CD1c-positive myeloid dendritic cell (primary cell): ENCODE measurements at regions not wholly inside any gene's neighbourhood (a gene's known extent, or its start where the extent isn't known, plus 50 kb on each side); places are given as distances from the start of the nearest gene placed in this dataset.
"Not testable (repeated sequence)": the region's sequence is repeated elsewhere in the genome, so short reads cannot be mapped to it uniquely, and the experiment has no call there.

ENCODE experiments used
- DNase-seq: peaks from one replicate; pipeline ENCODE4 v3.0.0-alpha.2; 2016; ENCODE audit errors: extremely low spot score

GRCh38 chrX:2572740-2573139 is 72.0 kb upstream of the DHRSX start:
- DNase-seq = no peak

GRCh38 chrX:2568125-2568524 is 67.3 kb upstream of the DHRSX start:
- no peak for DNase-seq

- no peak for DNase-seq
Observed at GRCh38 chrX:2566055-2566454, 65.3 kb upstream of the DHRSX start.

GRCh38 chrX:2561456-2561855 is 60.7 kb upstream of the DHRSX start:
- DNase-seq = no peak

- no peak for DNase-seq
Observed at GRCh38 chrX:2559124-2559523, 58.3 kb upstream of the DHRSX start.

- DNase-seq = no peak
Observed at GRCh38 chrX:2554891-2555290, 54.1 kb upstream of the DHRSX start.

GRCh38 chrX:2554066-2554465 is 53.3 kb upstream of the DHRSX start:
- not testable (repeated sequence) for DNase-seq

GRCh38 chrX:2552621-2553201 is 51.9 kb upstream of the DHRSX start:
- DNase-seq = no peak

GRCh38 chrX:2550328-2551020 is 49.7 kb upstream of the DHRSX start:
- no peak for DNase-seq
